Loucy (cell line): ENCODE measurements at regions not wholly inside any gene's neighbourhood (a gene's known extent, or its start where the extent isn't known, plus 50 kb on each side); places are given as distances from the start of the nearest gene placed in this dataset.

Experiments used
- H2AFZ ChIP-seq: fragments of 200-600 bp; sonication (generic); 2 replicates; pipeline ENCODE4 v1.6.0; 2016; ENCODE audit warnings: antibody characterized with exemption, mild to moderate bottlenecking, low read length, moderate library complexity
- H3F3A ChIP-seq: fragments of 200-600 bp; 2 replicates; pipeline ENCODE4 v1.6.0; 2016; ENCODE audit warnings: antibody characterized with exemption, low read depth, mild to moderate bottlenecking
- H3K27me3 ChIP-seq: fragments of 200-600 bp; sonication (generic); 2 replicates; pipeline ENCODE4 v1.6.1; 2014; ENCODE audit warnings: low read length, mild to moderate bottlenecking; ENCODE audit not compliant: insufficient read depth, poor library complexity, severe bottlenecking
- H3K36me3 ChIP-seq: fragments of 200-600 bp; sonication (generic); 2 replicates; pipeline ENCODE4 v1.6.1; 2016; ENCODE audit warnings: low read length; ENCODE audit not compliant: insufficient read depth
- H3K4me1 ChIP-seq: fragments of 200-600 bp; sonication (generic); 2 replicates; pipeline ENCODE4 v1.5.1; 2014; ENCODE audit warnings: low read length, mild to moderate bottlenecking; ENCODE audit not compliant: insufficient read depth, poor library complexity, severe bottlenecking
- H3K4me2 ChIP-seq: fragments of 200-600 bp; sonication (generic); 2 replicates; pipeline ENCODE4 v1.6.0; 2014; ENCODE audit warnings: antibody characterized with exemption, low read length, low read depth, mild to moderate bottlenecking; ENCODE audit not compliant: poor library complexity, severe bottlenecking
- H3K4me3 ChIP-seq: fragments of 200-600 bp; sonication (generic); 2 replicates; pipeline ENCODE4 v1.5.1; 2014; ENCODE audit warnings: low read length, mild to moderate bottlenecking, mixed read lengths; ENCODE audit not compliant: poor library complexity, severe bottlenecking
- H3K79me2 ChIP-seq: fragments of 200-600 bp; sonication (generic); 2 replicates; pipeline ENCODE4 v1.6.1; 2014; ENCODE audit warnings: low read length; ENCODE audit not compliant: insufficient read depth
- H3K9ac ChIP-seq: fragments of 200-600 bp; sonication (generic); 2 replicates; pipeline ENCODE4 v1.6.0; 2014; ENCODE audit warnings: mild to moderate bottlenecking, low read depth, low read length, moderate library complexity; ENCODE audit not compliant: poor library complexity, severe bottlenecking
- H3K9me2 ChIP-seq: fragments of 200-600 bp; sonication (generic); replicated peaks from 2 replicates; pipeline ENCODE4 v1.6.1; 2016; ENCODE audit warnings: low read depth, low read length, mixed read lengths
- H3K9me3 ChIP-seq: fragments of 200-600 bp; sonication (generic); 2 replicates; pipeline ENCODE4 v1.6.1; 2014; ENCODE audit warnings: mild to moderate bottlenecking, antibody characterized with exemption, low read length, low read depth; ENCODE audit not compliant: insufficient read depth
- H4K20me1 ChIP-seq: fragments of 200-600 bp; sonication (generic); 2 replicates; pipeline ENCODE4 v1.6.0; 2014; ENCODE audit warnings: antibody characterized with exemption, low read length, mild to moderate bottlenecking; ENCODE audit not compliant: insufficient read depth, poor library complexity, severe bottlenecking
- EZH2phosphoT487 ChIP-seq: fragments of 200-600 bp; IDR thresholded peaks from 2 replicates; pipeline ENCODE4 v1.6.1; 2018; ENCODE audit warnings: antibody characterized with exemption, mild to moderate bottlenecking, moderate library complexity, borderline replicate concordance
- TF ChIP-seq, protein P1 (sequence below): fragments of 200-600 bp; sonication (generic); conservative IDR thresholded peaks from 2 replicates; pipeline ENCODE4 v1.5.1; 2014; ENCODE audit warnings: mild to moderate bottlenecking, antibody characterized with exemption, low read length

DNA sequence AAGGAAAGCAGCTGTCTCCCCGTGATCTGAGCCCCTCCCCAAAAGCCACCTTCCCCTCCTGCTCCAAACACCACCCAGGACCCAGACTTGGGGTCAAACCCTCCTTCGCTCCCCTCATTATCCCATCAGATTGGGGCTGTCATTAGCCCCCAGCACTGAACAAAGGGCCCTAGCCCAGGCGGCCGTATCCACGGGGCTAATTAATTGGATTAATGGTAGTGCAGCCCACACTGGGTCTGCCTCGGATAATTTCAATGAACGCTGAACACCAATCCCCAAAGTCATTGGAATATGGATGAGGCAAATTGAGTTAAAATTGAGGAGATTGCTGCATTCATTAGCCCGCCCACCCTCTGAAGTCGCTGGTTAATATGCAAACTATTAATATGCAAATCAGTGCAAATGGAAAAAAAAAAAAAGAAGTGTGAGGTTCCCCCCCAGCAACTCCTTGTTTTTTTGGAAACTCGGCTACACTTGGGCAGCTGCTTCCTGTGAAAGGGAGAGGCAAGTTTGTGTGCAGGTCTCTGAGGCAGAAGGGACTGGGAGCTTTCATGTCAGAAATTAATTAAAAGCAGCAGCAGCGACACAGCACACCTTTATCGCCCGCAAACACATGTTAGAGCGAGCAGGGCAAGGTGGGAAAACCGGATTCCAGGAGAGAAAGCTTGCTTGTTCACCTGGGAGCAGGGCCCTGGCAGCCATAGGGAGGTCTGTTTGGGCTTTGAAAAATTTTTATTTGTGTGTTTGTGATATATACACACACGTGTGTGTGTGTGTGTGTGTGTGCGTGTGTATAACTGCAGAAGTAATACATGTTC, 517.8 kb downstream of the MIAT start:
- no peaks in the 10 kb centered on the region for H3K9me2 ChIP-seq
- H3K4me1 ChIP-seq, result no peaks in the 10 kb centered on the region
- H3K4me3 ChIP-seq, result no peak overlapping the region
- H2AFZ ChIP-seq, result no peak overlapping the region
- TF ChIP-seq, protein P1, sequence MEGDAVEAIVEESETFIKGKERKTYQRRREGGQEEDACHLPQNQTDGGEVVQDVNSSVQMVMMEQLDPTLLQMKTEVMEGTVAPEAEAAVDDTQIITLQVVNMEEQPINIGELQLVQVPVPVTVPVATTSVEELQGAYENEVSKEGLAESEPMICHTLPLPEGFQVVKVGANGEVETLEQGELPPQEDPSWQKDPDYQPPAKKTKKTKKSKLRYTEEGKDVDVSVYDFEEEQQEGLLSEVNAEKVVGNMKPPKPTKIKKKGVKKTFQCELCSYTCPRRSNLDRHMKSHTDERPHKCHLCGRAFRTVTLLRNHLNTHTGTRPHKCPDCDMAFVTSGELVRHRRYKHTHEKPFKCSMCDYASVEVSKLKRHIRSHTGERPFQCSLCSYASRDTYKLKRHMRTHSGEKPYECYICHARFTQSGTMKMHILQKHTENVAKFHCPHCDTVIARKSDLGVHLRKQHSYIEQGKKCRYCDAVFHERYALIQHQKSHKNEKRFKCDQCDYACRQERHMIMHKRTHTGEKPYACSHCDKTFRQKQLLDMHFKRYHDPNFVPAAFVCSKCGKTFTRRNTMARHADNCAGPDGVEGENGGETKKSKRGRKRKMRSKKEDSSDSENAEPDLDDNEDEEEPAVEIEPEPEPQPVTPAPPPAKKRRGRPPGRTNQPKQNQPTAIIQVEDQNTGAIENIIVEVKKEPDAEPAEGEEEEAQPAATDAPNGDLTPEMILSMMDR, result no peak
- TF ChIP-seq EZH2phosphoT487, result no peak
- H3K27me3 ChIP-seq, result no peaks in the 10 kb centered on the region
- no peaks in the 10 kb centered on the region for H4K20me1 ChIP-seq
- no peaks in the 10 kb centered on the region for H3F3A ChIP-seq
- no peak overlapping the region for H3K9ac ChIP-seq
- no peak overlapping the region for H3K4me2 ChIP-seq
- no peaks in the 10 kb centered on the region for H3K79me2 ChIP-seq
- no peaks in the 10 kb centered on the region for H3K9me3 ChIP-seq
- no peaks in the 10 kb centered on the region for H3K36me3 ChIP-seq

DNA sequence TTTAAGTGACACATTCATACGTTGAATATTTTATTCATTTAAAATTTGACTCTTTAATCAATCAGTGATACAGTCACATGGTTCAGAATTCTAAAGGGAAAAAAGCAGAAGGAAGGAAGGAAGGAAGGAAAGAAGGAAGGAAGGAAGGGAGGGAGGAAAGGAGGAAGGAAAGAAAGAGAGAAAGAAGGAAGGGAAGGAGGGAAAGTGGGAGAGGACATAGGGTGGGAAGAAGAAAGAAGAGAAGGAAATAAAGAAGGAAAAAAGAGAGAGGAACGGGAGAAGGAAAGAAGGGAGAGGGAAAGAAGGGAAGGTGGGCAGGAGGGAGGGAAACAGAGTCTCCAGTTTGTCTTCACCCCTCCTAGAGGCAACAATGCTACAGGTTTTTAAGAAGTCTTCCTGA, 518.6 kb downstream of the MIAT start:
- no peaks in the 10 kb centered on the region for H3K4me1 ChIP-seq

GRCh38 chr22:27179161-27179560, 521.8 kb downstream of the MIAT start:
- Histone ChIP-seq H3K4me3 (no peak overlapping the region), H3K36me3 (no peaks in the 10 kb centered on the region), H3K9me3 (no peaks in the 10 kb centered on the region), H2AFZ (no peak overlapping the region), H3K79me2 (no peaks in the 10 kb centered on the region), H4K20me1 (no peaks in the 10 kb centered on the region), H3K9ac (no peak overlapping the region), H3F3A (no peaks in the 10 kb centered on the region), H3K27me3 (no peaks in the 10 kb centered on the region), H3K9me2 (no peaks in the 10 kb centered on the region), H3K4me1 (no peaks in the 10 kb centered on the region), H3K4me2 (no peak overlapping the region)
- TF ChIP-seq, protein P1, result no peak
- no peak for TF ChIP-seq EZH2phosphoT487

More for the DNA sequence above, 518.6 kb downstream of the MIAT start:
- H2AFZ ChIP-seq, result no peak overlapping the region
- H4K20me1 ChIP-seq, result no peaks in the 10 kb centered on the region
- H3K4me2 ChIP-seq, result no peak overlapping the region
- no peaks in the 10 kb centered on the region for H3K36me3 ChIP-seq
- H3K79me2 ChIP-seq, result no peaks in the 10 kb centered on the region
- H3K27me3 ChIP-seq, result no peaks in the 10 kb centered on the region
- no peak overlapping the region for H3K9ac ChIP-seq
- H3K4me3 ChIP-seq, result no peak overlapping the region
- no peaks in the 10 kb centered on the region for H3K9me2 ChIP-seq
- H3F3A ChIP-seq, result no peaks in the 10 kb centered on the region
- H3K9me3 ChIP-seq, result no peaks in the 10 kb centered on the region
- TF ChIP-seq EZH2phosphoT487, result no peak
- TF ChIP-seq, protein P1, result no peak
